ENCODE measurements at regions not wholly inside any gene's neighbourhood (a gene's known extent, or its start where the extent isn't known, plus 50 kb on each side); places are given as distances from the start of the nearest gene placed in this dataset.
"Not testable (repeated sequence)": the region's sequence is repeated elsewhere in the genome, so short reads cannot be mapped to it uniquely, and the experiment has no call there.

DNA sequence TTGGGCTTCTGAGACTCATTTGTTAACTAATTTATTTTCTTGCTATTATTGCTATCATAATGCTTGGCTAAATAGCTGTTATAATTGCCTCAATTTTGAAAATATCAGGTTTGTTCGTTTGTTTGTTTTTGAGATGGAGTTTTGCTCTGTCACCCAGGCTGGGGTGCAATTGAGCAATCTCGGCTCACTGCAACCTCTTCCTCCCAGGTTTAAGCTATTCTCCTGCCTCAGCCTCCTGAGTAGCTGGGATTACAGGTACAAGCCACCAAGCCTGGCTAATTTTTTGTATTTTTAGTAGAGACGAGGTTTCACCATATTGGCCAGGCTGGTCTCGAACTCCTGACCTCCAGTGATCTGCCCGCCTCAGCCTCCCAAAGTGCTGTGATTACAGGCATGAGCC lies 75.0 kb downstream of the ARRDC3 start:
- TF ChIP-seq, protein P1, sequence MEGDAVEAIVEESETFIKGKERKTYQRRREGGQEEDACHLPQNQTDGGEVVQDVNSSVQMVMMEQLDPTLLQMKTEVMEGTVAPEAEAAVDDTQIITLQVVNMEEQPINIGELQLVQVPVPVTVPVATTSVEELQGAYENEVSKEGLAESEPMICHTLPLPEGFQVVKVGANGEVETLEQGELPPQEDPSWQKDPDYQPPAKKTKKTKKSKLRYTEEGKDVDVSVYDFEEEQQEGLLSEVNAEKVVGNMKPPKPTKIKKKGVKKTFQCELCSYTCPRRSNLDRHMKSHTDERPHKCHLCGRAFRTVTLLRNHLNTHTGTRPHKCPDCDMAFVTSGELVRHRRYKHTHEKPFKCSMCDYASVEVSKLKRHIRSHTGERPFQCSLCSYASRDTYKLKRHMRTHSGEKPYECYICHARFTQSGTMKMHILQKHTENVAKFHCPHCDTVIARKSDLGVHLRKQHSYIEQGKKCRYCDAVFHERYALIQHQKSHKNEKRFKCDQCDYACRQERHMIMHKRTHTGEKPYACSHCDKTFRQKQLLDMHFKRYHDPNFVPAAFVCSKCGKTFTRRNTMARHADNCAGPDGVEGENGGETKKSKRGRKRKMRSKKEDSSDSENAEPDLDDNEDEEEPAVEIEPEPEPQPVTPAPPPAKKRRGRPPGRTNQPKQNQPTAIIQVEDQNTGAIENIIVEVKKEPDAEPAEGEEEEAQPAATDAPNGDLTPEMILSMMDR (IDR thresholded peaks at IDR 0.05) = not testable (repeated sequence)
- TF ChIP-seq EZH2 (IDR thresholded peaks at IDR 0.05; ENCODE audit: borderline replicate concordance, insufficient read depth, low read depth, low read length, poor library complexity, severe bottlenecking) = not testable (repeated sequence)
